NCI-H2171 treated with DMSO at 0.1 percent for 48 hours (cell line): ENCODE measurements at regions not wholly inside any gene's neighbourhood (a gene's known extent, or its start where the extent isn't known, plus 50 kb on each side); places are given as distances from the start of the nearest gene placed in this dataset.

Source experiments
- DNase-seq: peaks from one replicate; lab custom pipeline; 2025; lab: John Stamatoyannopoulos, UW

DNA sequence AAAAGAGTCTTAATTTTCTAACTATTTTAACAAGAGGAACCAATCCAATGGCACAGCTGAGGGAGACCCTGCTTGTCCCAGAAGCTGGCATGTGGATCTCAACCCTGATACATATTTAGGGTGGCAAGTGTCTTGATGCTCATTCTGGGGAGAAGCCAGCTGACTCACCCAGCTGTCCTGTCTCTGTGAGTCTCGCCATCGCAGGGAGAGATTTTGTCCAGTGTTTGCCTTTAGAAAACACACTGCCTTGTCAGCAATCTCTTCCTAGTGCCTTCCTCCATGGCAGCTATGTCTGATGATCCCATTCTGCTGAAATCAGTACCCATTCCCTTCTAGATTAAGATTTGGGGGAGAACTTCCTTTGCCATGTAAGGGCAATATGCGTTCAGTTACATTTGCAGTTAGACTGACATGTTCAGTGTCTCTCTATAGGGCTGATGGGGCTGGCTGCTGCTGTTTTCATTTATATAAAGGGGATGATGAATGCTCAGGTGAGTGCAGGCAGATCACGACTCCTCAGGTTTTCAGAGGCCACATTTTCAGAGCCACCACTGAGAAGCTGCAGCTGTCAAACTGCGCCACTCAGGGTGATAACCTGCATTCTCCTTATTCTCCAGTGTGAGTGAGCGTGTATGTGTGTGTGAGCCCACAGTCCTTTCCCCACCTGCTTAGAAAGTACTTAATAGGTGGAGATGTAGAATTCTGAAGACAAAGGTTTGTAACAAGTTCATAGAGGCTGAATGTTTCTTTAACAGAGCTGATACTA lies 217.0 kb downstream of the GAS1 start:
- DNase-seq: no peak

DNA sequence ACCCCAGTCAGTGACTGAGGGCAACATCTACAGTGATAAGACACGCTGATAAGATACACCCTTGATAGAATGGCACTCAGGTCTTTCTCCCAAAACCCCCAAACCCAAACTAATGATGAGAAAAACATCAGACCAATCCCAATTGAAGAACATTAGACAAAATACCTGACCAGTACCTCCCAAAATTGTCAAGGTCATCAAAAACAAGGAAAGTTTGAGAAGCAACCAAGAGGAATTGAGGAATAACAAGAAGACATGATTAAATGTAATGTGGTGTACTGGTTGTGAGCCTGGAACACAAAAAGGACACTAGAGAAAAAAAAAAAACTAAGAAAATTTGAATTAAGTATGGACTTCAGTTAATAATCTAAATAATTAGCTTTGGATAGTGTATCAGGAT lies 222.8 kb downstream of the GAS1 start:
- DNase-seq: no peak

DNA sequence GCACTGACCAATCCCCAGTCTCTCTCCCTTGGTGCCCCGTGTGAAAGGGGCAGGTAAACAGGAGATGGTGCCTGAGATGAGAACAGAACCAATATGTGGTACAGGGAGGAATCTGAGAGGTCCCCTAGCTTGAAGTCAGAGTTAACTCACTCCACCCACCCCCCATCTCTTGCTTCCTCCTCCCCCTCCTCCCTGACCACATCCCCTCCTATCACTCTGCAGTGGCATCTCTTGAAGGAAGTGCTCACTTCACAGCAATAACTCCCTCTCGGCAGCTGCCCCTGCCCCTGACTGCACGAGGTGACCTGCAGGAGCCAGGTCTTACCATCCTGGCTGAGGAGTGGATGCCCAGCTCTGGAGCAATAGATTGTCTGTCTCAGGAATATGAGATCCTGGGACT lies 224.0 kb downstream of the GAS1 start:
- no peak for DNase-seq

DNA sequence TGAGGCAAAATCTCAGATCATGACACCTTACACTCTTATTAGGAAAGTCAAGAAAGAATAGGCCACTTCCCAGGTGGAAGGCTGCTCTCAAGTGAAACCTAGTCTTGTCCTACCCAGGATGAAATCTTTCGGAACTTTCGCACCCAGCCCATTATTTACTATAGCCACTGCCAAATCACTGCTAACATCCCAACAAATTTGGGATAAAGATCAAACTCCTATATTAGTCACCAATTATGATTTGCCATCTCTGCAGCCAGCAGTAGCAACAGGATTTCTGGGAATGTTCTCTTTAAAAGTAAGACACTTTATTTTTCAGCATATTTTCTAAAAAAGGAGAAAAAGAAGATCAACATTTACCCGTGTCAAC lies 224.6 kb downstream of the GAS1 start:
- no peak for DNase-seq

DNA sequence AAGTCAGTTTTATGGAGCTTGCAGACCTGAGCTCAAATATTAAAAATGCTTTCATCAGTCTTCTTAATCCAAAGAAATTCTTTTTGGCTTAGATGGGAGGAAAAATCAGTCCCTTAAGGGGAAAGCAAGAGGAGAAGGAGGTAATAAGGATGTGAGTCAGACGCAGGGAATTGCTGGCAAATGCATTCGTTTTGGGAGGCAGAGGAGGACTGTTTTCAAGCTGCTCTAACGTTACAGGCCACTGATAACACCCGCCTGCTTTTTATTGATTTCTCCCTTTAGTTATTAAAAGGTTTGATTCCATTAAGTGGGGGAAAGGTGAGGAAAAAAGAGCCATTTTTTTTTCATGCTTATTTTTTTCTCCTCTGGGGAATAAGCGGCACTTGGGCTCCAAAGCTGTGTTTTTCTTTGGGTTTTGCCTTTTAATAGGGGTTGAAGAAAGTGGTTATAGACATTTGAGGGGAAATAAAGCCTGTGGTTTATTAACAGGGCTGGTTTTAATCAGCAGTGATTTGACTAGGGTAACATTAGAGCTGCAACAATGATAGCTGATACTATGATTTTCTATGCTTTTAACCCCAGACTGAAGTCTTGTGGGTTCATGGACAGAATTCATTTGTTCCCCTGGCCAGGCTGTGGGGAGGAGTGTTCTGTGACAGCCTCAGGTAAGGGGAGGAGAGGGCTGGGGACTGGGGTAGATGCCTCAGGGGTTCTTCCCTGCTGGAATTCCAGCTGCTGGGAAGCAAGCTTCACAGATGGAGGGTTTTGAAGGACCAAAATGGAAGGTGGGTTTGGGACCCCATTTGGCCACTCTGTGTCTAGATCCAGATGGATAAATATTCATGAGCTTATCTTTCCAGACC lies 225.2 kb downstream of the GAS1 start:
- DNase-seq: no peak

DNA sequence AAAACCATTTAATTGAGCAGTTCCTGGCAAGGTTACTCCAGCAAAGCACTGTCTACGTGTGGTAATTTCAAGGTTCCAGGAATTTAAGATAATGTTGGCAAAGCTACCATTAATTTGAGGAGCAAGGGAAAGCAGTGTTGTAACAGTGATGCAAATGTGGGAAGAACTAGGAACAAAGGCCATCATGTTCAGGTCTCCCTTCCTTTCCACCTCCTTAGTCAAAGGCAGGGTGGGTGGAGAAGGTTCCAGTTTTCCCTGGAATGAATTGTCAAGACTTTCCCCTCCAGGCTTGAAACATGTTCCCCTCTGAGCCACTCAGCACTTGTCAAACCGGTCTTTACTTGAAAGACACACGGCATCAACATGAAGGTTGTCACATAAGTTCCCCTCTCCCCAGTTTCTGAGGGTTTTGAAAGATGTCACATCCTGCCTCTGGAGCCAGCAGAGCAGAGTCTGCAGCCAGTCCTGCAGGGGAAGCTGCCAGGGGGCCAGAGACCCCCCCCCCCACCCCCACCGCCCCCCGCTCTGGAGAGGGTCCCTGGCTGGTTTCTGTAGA lies 226.0 kb downstream of the GAS1 start:
- no peak for DNase-seq

DNA sequence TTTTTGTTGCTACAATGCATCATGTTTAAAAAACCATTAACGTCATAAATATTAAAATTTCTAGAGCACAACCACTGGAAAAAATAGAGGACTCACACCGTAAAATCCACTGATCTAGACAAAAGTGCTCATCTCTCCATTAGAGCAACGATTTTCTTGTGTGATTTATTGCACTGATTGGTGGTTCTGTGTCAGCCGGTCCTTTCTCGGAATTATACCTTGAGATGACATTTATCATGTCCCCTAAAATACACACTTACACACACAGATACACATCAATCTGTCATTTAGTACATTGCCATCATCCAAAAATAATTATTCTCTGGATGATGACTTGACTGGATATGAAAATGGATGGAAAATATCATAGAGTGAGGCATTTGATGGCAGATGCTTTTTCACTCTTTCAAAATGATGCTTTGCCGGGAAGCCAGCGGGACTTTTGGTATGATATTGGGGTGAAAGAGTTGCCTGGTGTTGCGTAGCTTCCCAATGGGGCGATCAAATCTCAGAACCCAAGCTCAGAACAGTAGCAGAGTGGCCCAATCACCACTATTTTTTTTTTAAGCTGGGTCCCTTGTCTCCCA lies 226.6 kb downstream of the GAS1 start:
- no peak for DNase-seq

DNA sequence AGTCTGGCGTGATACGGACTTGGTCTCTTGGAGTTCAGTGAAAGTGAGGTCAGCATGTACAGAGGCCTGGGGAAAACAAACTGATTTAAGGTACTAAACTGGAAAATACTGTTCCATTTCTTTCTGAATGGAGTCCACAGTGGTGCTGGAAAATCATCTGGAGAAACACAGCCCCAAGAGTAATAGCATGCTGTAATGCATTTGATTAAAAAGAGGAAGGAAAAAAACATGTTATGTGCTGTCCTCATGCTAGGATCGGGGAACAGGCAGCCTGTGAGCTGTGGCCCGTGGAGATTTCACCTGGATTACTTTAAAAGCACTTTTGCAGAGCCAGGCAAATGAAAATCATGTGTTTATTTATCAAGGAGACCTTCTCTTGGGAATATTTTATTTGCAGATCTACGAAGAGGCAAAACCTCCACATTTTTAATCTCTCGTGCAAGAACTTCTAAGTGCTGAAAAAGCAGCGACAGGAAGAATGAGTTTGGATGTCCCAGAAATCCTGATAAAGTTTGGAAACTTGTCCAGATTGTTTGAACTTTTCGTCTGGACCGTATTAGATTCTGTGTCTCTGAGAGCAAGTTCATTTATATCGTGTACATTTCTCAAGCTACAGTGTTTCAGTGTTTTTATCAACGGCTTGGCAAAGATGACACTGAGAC lies 228.8 kb downstream of the GAS1 start:
- DNase-seq: no peak

DNA sequence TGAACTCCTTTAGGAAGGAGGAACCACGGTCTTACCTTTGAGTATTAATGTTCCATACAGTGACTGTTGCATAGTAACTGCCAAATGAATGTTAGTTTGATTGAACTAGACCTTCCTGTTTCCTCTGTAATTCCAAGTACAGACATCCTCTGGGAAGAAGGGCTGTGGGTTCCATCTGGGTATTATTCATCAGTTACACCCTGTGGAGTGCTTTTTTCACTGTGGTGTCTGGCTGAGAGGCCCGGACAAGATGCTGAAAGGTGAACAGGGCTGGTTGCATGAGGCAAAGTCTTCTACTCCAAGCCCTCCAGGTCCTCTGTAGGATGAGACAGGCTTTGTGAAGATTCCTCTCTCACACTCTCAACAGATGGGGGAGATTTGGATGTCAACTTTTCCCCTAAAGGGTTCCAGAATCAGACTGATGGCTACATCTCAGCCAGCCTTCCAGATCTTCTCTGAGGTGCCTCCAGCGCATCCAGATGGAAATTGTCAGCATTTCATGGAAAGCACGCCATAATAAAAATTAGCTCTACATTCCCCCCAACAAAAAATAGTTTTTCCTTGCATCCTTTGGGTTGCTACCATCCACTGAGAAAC lies 230.9 kb downstream of the GAS1 start:
- no peak for DNase-seq

DNA sequence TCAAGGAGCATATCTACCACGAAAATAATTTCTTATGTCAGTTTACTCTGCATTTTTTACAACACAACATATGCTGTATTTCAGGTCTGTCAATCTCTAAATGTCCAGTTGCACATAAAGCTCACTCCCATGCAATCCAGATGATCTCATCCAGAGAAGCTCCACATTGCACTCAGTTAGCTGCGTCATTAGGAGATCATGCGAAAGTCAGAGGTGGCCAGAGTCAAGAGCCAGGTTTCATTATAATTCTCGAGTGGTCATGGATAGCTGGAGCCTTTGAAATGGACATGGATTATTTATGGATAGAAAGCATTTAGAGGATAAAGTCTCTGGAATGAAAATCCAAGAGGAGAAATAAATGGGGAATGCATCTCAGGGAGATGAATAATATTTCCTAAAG lies 232.3 kb downstream of the GAS1 start:
- no peak for DNase-seq

DNA sequence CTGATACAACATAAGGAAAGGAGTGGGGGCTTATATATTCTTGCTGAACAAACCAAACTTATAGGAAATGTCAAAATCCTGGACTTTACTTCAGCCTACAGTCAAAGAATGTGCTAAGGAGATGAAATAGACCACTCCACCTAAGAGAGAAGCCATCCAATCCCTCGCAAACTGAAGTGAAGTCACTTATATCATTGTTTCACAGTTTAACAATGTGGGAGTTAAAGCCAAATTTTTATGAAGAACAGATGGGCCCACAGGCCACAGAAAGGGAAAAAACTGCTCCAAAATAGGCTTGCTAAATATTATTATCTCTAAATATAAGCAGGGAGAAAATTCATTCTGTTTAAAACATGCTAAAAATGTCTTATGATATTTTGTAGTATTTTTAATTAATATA lies 233.3 kb downstream of the GAS1 start:
- no peak for DNase-seq

DNA sequence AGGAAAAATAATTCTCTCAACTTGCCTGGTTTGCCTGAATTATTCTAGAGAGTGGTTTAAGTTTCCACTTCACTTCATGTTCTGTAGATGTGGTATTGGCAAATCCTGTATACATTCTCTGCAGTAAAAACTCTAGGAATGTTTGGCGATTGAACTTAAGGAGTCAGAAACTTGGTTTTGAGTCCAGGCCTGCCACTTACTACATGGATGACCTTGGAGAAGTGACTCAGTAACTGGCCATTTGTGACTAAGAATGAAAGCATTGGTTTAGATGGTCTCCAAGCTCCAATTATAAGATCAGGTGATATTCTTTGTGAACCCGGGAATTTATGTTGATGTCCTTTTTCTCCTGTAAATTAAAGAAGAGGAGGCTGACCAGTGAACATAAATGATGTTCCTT lies 233.8 kb downstream of the GAS1 start:
- DNase-seq: no peak

DNA sequence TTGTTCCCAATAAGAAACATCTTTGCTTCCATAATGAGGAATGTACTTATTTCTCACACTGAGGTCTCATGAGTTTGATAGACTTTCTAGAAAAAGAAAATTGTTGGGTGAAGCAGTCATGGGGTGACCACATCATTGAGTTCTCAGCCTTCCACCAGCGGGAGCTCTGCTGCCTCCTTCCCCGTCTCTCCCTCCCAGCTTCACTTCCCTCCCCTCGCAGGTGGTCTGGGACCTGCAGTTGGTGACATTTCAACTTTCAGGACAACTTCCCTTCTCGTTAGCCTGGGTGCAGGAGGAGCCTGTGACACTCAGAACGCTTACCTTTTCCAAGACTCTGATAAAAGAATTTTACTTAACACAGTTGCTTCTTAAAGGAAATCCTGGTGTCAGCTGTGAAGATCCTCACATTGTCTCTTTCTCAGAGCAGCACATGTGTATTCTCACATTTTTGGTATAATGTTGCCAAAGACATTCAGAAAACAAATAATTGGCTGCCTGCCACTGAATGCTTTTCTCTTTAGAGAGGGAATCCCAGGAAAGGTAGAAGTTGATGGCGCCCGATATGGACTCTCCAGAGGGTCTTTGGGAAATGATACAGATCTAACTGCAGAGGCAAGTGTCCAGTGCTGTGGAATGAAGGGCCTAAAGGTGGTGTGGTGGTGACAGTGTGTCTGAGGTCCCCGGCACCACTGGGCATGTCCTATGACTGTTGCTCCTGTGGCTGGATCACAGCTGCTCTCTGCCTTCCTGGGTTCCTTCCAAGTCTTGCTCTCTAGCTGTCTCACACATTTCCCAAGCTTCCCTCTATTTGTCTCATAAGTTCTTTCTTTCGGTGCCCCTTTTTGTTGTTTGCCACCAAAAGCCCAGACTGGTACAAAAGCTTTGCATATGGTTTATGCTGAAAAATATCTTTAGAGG lies 238.1 kb downstream of the GAS1 start:
- no peak for DNase-seq

DNA sequence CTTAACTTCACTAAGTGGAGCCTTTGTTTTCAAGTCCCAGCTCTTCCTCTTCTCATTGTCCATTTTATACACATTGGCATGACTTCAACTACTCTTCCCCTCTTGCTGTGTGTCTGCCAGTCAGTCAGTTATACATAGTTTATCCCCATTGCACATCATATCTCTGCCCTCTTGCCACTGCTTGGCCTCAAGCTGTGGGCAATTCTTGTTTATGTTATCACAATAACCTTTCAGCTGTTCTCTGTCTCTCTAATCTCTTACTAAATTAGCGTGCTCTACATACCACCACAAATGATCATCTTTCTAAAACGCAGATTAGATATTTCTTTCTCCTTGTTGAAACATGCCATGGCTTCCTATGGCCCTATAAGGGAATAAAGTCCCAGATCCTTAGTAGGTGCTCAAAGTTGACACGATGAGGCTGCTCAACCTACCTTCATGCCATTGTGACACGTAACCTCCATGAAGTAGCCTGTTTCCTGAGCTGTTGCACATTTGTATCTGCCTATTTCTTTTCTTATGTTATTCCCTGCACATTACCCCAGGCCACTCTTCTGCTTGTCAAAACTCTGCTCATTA lies 239.3 kb downstream of the GAS1 start:
- no peak for DNase-seq

DNA sequence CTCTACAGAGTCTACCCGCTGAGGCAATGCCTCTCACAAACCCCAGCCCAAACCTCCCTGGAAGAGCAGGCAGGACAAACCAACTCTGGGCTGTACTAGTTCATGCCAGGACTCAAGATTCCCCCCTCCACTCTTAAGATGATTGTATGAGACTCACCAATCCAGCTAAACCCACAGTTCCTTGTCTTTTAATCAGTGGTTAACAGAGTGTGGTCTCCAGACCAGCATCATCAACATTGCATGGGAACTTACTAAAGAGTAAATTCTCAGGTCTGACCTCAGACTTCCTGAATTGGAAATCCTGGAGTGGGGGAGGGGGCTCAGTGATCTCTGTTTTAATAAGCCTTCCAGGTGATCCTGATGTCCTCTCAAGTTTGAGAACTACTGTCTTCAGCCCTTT lies 240.9 kb downstream of the GAS1 start:
- no peak for DNase-seq

DNA sequence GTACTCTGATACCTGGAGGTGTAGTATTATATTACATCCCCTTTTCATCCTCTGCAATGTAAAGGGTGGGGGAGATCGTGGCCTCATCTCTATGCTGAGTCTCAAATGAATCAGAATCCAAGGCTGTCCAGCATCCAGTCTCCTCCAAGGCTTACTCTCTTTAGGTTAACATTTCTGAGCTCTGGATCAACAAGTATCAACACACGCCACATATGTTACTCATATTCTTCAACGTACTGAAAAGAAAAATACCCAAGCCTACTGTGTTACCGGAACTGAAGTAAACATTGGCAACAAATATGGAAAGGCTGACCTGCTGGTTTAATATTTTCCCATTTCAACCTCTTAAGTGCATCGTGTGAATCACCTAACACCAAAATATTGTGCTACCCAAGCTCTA lies 241.8 kb downstream of the GAS1 start:
- DNase-seq: no peak

DNA sequence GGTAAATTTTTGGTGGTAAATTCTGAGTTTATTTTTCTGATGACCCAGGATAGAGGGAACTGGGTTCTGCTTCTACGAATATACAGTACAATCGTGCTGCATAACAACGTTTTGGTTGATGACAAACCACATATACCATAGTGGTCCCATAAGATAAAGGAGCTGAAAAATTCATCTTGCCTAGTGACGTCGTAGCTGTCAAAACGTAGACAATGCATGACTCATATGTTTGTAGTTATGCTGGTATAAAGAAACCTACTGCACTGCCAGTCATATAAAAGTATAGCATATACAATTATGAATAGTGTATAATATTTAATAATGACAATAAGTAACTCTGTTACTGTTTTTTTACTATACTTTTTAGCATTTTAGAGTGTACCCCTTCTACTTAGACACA lies 244.0 kb downstream of the GAS1 start:
- no peak for DNase-seq

DNA sequence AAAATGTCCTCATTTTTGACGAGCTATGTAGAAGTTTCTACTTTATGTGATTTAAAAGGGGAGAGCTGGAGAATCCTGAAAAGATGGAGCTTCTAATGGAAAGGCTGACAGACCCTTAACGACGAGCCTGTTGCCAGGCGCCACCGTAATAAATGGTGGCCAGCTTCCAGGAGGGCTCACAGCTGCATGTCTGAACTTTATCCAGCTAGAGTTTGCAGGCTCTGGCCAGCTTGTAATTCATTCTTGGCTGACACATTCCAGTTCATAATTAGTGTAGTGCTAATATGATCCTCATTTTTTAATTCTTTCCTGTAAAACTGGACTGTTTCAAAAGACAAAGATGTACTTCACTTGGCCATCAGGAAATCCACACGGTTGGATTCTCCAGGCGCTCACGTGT lies 246.7 kb downstream of the GAS1 start:
- DNase-seq: no peak

DNA sequence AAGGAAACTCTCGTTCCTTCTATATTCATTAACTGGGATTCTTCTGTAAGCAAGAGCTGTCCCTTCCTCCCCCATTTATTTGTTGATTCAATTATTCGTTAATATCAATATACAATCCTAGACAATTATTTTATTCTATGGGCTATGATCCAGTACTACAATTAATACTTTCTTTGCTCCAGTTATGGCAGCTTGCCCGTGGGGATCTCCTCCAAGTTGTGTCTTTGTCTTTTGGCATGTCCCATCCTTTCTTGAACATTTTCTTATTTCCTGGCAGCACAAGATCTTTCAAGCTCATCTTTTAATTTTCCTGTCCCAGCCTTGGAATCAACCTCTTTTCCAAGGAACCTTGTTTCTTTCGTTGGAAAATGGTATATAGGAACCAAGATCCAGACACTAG lies 249.3 kb downstream of the GAS1 start:
- no peak for DNase-seq

DNA sequence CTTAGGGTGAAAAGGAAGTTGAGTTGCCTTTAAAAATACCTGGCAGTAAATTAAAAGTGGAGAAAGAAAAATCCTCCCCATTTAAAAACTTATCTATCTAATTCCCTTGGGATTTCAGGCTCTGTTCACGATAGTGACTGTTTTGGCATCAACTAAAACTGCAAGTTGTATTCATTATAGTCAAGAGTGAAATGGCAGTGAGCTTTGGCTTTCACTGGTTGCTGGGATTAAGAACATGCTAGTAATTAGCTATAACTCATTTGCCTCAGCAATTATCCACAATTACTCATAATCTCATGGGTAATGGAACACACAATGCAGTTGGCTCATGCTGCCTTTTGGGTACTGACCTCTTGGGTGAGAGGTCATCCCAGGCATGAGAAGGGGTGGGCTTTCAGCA lies 250.1 kb downstream of the GAS1 start:
- DNase-seq: no peak
